ENCODE measurements at regions not wholly inside any gene's neighbourhood (a gene's known extent, or its start where the extent isn't known, plus 50 kb on each side); places are given as distances from the start of the nearest gene placed in this dataset.
A peak's percentile ranks its signal among the peaks of the same experiment; 100 is the strongest.
"Not testable (repeated sequence)": the region's sequence is repeated elsewhere in the genome, so short reads cannot be mapped to it uniquely, and the experiment has no call there.

GRCh38 chr11:87548797-87549196, 511.1 kb downstream of the TMEM135 start:
- no peak for DNase-seq (ENCODE audit: low spot score)

GRCh38 chr11:87545858-87546257, 508.1 kb downstream of the TMEM135 start:
- no peak for DNase-seq (ENCODE audit: low spot score)

GRCh38 chr11:87539596-87539995, 501.9 kb downstream of the TMEM135 start:
- DNase-seq (ENCODE audit: low spot score) = no peak

GRCh38 chr11:87536565-87536964, 498.8 kb downstream of the TMEM135 start:
- no peak for DNase-seq (ENCODE audit: low spot score)

GRCh38 chr11:87536016-87536415, 498.3 kb downstream of the TMEM135 start:
- DNase-seq (ENCODE audit: low spot score) = no peak

- DNase-seq (ENCODE audit: low spot score) = no peak
Observed at GRCh38 chr11:87535513-87535912, 497.8 kb downstream of the TMEM135 start.

- not testable (repeated sequence) for DNase-seq (ENCODE audit: low spot score)
Observed at GRCh38 chr11:87531835-87532234, 494.1 kb downstream of the TMEM135 start.

GRCh38 chr11:87529486-87529885, 491.8 kb downstream of the TMEM135 start:
- DNase-seq (ENCODE audit: low spot score) = no peak

- no peak for DNase-seq (ENCODE audit: low spot score)
Observed at GRCh38 chr11:87528752-87529151, 491.0 kb downstream of the TMEM135 start.

GRCh38 chr11:87523276-87523675, 485.5 kb downstream of the TMEM135 start:
- no peak for DNase-seq (ENCODE audit: low spot score)

GRCh38 chr11:87518266-87518665, 480.5 kb downstream of the TMEM135 start:
- no peak for DNase-seq (ENCODE audit: low spot score)

GRCh38 chr11:87517351-87517750, 479.6 kb downstream of the TMEM135 start:
- no peak for DNase-seq (ENCODE audit: low spot score)

GRCh38 chr11:87507722-87508121, 470.0 kb downstream of the TMEM135 start:
- DNase-seq (ENCODE audit: low spot score) = not testable (repeated sequence)

- DNase-seq (ENCODE audit: low spot score) = not testable (repeated sequence)
Observed at GRCh38 chr11:87506946-87507345, 469.2 kb downstream of the TMEM135 start.

GRCh38 chr11:87501388-87501787, 463.7 kb downstream of the TMEM135 start:
- DNase-seq (ENCODE audit: low spot score) = no peak

- not testable (repeated sequence) for DNase-seq (ENCODE audit: low spot score)
Observed at GRCh38 chr11:87494936-87495335, 457.2 kb downstream of the TMEM135 start.

GRCh38 chr11:87494026-87494425, 456.3 kb downstream of the TMEM135 start:
- not testable (repeated sequence) for DNase-seq (ENCODE audit: low spot score)

GRCh38 chr11:87493516-87493915, 455.8 kb downstream of the TMEM135 start:
- no peak for DNase-seq (ENCODE audit: low spot score)

- no peak for DNase-seq (ENCODE audit: low spot score)
Observed at GRCh38 chr11:87491381-87491780, 453.6 kb downstream of the TMEM135 start.

- DNase-seq (ENCODE audit: low spot score) = no peak
Observed at GRCh38 chr11:87490671-87491070, 452.9 kb downstream of the TMEM135 start.

- no peak for DNase-seq (ENCODE audit: low spot score)
Observed at GRCh38 chr11:87484566-87484965, 446.8 kb downstream of the TMEM135 start.

- DNase-seq (ENCODE audit: low spot score) = no peak
Observed at GRCh38 chr11:87477321-87477720, 439.6 kb downstream of the TMEM135 start.

GRCh38 chr11:87473174-87473573, 435.4 kb downstream of the TMEM135 start:
- no peak for DNase-seq (ENCODE audit: low spot score)

GRCh38 chr11:87466223-87466622, 428.5 kb downstream of the TMEM135 start:
- peak; percentile 53 for DNase-seq (ENCODE audit: low spot score)

- DNase-seq (ENCODE audit: low spot score) = no peak
Observed at GRCh38 chr11:87465716-87466115, 428.0 kb downstream of the TMEM135 start.

Measured in mucosa of gallbladder (tissue), 1 donor.